ENCODE measurements at regions not wholly inside any gene's neighbourhood (a gene's known extent, or its start where the extent isn't known, plus 50 kb on each side); places are given as distances from the start of the nearest gene placed in this dataset.

GRCh38 chr13:57857945-57858344 lies 226.4 kb downstream of the PCDH17 start:
- TF ChIP-seq CTCF (IDR thresholded peaks at IDR 0.05) (no peak), POLR2A (IDR thresholded peaks at IDR 0.05) (no peak)
